Gastrocnemius medialis (tissue), 4 donors: ENCODE measurements at regions not wholly inside any gene's neighbourhood (a gene's known extent, or its start where the extent isn't known, plus 50 kb on each side); places are given as distances from the start of the nearest gene placed in this dataset.

ENCODE experiments used
- ATAC-seq, 2 donors: fragments of 150-250 bp; one replicate each; pipeline ENCODE4 v1.9.1; 2016
- DNase-seq, 2 donors: peaks; one replicate each; pipeline ENCODE4 v3.0.0-alpha.2; 2019
- H3K27ac ChIP-seq, 4 donors: fragments of 200-600 bp; sonication (generic); 1 replicate in 1 of 4; 2 replicates in 3 of 4; pipeline ENCODE4 v1.5.1; 2016 to 2018; ENCODE audit warnings: mild to moderate bottlenecking in 2 of 4, moderate library complexity in 1 of 4
- H3K27me3 ChIP-seq, 3 donors: fragments of 200-600 bp; sonication (generic) in 2 of 3; 1 replicate in 1 of 3; 2 replicates in 2 of 3; pipeline versions ENCODE4 v1.5.1 to v1.6.0; 2016 to 2019; ENCODE audit warnings: mild to moderate bottlenecking in 1 of 3, moderate library complexity in 1 of 3
- H3K36me3 ChIP-seq, 2 donors: fragments of 200-600 bp; sonication (generic) in 1 of 2; one replicate each; pipeline ENCODE4 v1.5.1; 2017 to 2018
- H3K4me1 ChIP-seq, 2 donors: fragments of 200-600 bp; sonication (generic) in 1 of 2; one replicate each; pipeline ENCODE4 v1.5.1; 2016 to 2017; ENCODE audit warnings: mild to moderate bottlenecking in 2 of 2
- H3K4me3 ChIP-seq, 4 donors: fragments of 200-600 bp; sonication (generic) in 3 of 4; 1 replicate in 1 of 4; 2 replicates in 3 of 4; pipeline ENCODE4 v1.5.1; 2016 to 2019; ENCODE audit warnings: mild to moderate bottlenecking in 2 of 4
- H3K9me3 ChIP-seq, 3 donors: fragments of 200-600 bp; sonication (generic) in 2 of 3; 1 replicate in 1 of 3; 2 replicates in 2 of 3; pipeline ENCODE4 v1.5.1; 2016 to 2019
- POLR2A ChIP-seq, 2 donors: fragments of 450-650 bp; IDR thresholded peaks; one replicate each; pipeline ENCODE4 v1.6.1; 2017; ENCODE audit warnings: antibody characterized with exemption in 2 of 2, mild to moderate bottlenecking in 2 of 2, moderate library complexity in 2 of 2
- in situ Hi-C, 4 donors: fragments of 200-750 bp; cut with MboI; loops; one replicate each; pipeline versions ENCODE4 v1.15.0 to v1.8.0; 2017; ENCODE audit warnings: low sequenced_read_pairs in 4 of 4
- intact Hi-C: fragments of 100-400 bp; cut with DNase I; formaldehyde crosslinking; loops from one replicate; pipeline ENCODE4 v1.15.1; 2023; ENCODE audit warnings: low total_unique reads
- TF ChIP-seq, protein P1 (sequence below), 5 experiments: fragments of 450-650 bp in 3 of 5; fragments of 200-600 bp in 2 of 5; sonication (generic) in 2 of 5; IDR thresholded peaks in 4 of 5; conservative IDR thresholded peaks in 1 of 5; 1 replicate in 4 of 5; 2 replicates in 1 of 5; pipeline ENCODE4 v1.5.1; 2016 to 2019; ENCODE audit warnings: antibody characterized with exemption in 5 of 5, mild to moderate bottlenecking in 3 of 5, moderate library complexity in 3 of 5

DNA sequence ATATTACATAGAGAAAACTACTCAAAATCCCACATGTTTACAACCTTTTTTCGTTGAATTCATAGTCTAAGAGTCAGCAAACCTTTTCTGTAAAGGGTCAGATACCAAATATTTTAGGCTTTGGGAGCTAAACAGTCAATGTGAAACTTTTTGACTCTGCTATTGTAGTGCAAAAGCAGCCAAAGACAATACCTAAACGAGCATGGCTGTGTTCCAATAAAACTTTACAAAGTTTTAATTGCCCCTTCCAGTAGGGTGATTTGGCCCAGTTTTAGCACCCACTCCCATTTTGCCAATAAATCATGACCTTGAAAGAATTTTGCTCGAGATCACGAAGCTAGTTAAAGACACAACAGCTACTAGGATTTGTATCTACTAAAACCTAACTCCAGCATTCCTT lies 147.2 kb downstream of the ANKRD50 start:
- no peak for TF ChIP-seq POLR2A (IDR thresholded peaks at IDR 0.05)
- TF ChIP-seq, protein P1, sequence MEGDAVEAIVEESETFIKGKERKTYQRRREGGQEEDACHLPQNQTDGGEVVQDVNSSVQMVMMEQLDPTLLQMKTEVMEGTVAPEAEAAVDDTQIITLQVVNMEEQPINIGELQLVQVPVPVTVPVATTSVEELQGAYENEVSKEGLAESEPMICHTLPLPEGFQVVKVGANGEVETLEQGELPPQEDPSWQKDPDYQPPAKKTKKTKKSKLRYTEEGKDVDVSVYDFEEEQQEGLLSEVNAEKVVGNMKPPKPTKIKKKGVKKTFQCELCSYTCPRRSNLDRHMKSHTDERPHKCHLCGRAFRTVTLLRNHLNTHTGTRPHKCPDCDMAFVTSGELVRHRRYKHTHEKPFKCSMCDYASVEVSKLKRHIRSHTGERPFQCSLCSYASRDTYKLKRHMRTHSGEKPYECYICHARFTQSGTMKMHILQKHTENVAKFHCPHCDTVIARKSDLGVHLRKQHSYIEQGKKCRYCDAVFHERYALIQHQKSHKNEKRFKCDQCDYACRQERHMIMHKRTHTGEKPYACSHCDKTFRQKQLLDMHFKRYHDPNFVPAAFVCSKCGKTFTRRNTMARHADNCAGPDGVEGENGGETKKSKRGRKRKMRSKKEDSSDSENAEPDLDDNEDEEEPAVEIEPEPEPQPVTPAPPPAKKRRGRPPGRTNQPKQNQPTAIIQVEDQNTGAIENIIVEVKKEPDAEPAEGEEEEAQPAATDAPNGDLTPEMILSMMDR (IDR thresholded peaks at IDR 0.05 in 4 of 5, conservative IDR thresholded peaks at IDR 0.05 in 1 of 5) = no peak
- in situ Hi-C loops (no loop called here), intact Hi-C loops (no loop called here)
- Histone ChIP-seq H3K36me3 (no peaks in the 10 kb centered on the region), H3K27ac (no peak overlapping the region), H3K9me3 (no peaks in the 10 kb centered on the region), H3K4me1 (no peaks in the 10 kb centered on the region), H3K27me3 (no peaks in the 10 kb centered on the region), H3K4me3 (no peak overlapping the region)
- DNase-seq (no peak), ATAC-seq (no peak)

DNA sequence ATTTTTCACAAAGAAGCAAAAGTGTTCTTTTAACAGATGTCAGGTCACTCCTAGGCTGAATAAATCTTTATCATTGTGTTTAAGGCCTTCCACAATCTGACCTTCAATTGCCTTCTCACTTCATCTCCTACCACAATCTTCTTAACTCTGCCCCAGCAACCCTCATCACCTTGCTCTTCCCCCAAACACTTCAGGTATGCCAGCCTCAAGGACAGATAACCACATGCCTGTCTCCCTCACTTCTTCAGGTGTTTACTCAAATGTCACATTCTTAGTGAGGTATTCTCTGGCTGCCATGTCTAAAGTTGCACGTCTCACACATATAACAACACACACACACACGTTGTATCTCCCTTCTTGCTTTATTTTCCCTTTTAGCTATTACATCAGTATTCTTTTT lies 146.5 kb downstream of the ANKRD50 start:
- Histone ChIP-seq H3K27me3 (no peaks in the 10 kb centered on the region), H3K9me3 (no peaks in the 10 kb centered on the region), H3K4me3 (no peak overlapping the region), H3K4me1 (no peaks in the 10 kb centered on the region), H3K36me3 (no peaks in the 10 kb centered on the region), H3K27ac (no peak overlapping the region)
- in situ Hi-C loops = no loop called here
- DNase-seq = no peak
- ATAC-seq = no peak
- TF ChIP-seq POLR2A (IDR thresholded peaks at IDR 0.05) = no peak
- TF ChIP-seq, protein P1 (IDR thresholded peaks at IDR 0.05 in 4 of 5, conservative IDR thresholded peaks at IDR 0.05 in 1 of 5) = no peak
- intact Hi-C loops = no loop called here

DNA sequence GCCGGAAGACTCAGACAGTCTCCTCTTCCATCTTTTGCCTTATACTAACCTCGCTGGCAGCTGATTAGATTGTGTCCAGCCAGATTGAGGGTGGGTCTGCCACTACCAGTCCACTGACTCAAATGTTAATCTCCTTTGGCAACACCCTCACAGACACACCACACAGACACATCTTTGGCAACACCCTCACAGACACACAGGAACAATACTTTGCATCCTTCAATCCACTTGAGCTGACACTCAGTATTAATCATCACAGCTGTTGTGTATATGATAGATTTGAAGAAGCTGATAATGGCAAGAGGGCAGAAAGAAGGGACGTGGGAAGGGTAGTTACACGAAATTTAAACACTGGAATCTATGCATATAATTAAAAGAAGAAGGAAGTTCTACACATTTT lies 139.5 kb downstream of the ANKRD50 start:
- ATAC-seq = no peak
- no peaks in the 10 kb centered on the region for H3K4me1 ChIP-seq

DNA sequence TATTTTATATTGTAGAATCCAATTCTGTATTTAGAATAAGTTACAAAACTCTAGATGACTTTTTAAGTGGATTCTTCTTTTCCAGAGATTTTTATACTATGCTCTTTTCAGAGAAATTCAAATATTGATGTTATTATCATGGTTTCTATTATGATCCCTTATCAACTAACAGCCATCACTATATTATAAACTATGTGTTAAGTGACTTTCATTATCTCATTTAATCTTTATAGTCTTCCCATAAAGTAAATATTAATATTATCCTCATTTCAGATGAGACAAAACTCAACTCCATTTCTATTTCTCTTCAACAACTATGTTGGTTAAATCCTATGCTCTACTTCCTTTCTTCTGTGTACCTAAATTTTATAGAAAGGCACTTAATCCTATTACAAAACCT lies 132.6 kb downstream of the ANKRD50 start:
- no peak for ATAC-seq
- H3K9me3 ChIP-seq = peaks cover 0 to 4% (median 0%) of the 10 kb centered on the region in 3 donors
- no peak overlapping the region for H3K27ac ChIP-seq
- no peak overlapping the region for H3K4me3 ChIP-seq
- DNase-seq = no peak
- TF ChIP-seq, protein P1 (IDR thresholded peaks at IDR 0.05 in 4 of 5, conservative IDR thresholded peaks at IDR 0.05 in 1 of 5) = no peak
- no peak for TF ChIP-seq POLR2A (IDR thresholded peaks at IDR 0.05)
- intact Hi-C loops = no loop called here
- no peaks in the 10 kb centered on the region for H3K27me3 ChIP-seq
- H3K4me1 ChIP-seq = no peaks in the 10 kb centered on the region
- in situ Hi-C loops = no loop called here
- H3K36me3 ChIP-seq = no peaks in the 10 kb centered on the region

More for the DNA sequence above, 139.5 kb downstream of the ANKRD50 start:
- in situ Hi-C loops = no loop called here
- TF ChIP-seq, protein P1 (IDR thresholded peaks at IDR 0.05 in 4 of 5, conservative IDR thresholded peaks at IDR 0.05 in 1 of 5) = no peak
- TF ChIP-seq POLR2A (IDR thresholded peaks at IDR 0.05) = no peak
- Histone ChIP-seq H3K27me3 (no peaks in the 10 kb centered on the region), H3K4me3 (no peak overlapping the region), H3K27ac (no peak overlapping the region), H3K36me3 (no peaks in the 10 kb centered on the region), H3K9me3 (peaks cover 0 to 4% (median 0%) of the 10 kb centered on the region in 3 donors)
- no peak for DNase-seq
- intact Hi-C loops = no loop called here

DNA sequence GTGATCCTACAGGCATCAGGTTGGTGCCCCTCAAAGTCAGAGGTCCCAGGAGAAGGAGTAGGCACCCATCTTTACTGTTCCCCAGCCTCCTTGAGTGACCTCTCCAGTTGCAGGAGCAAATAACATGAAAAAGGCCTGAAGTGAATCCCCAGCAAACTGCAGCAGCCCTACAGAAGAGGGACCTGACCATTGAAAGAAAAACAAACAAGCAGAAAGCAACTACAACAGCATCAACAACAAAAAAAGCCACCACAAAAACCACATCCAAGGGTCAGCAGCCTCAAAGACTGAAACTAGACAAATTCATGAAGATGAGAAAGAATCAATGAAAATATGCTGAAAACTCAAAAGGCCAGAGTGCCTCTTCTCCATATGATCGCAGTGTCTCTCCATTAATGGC lies 128.7 kb downstream of the ANKRD50 start:
- no peaks in the 10 kb centered on the region for H3K27me3 ChIP-seq
- no peaks in the 10 kb centered on the region for H3K4me1 ChIP-seq
- in situ Hi-C loops (no loop called here), intact Hi-C loops (no loop called here)
- no peaks in the 10 kb centered on the region for H3K36me3 ChIP-seq
- no peak overlapping the region for H3K4me3 ChIP-seq
- H3K27ac ChIP-seq = no peak overlapping the region
- no peaks in the 10 kb centered on the region for H3K9me3 ChIP-seq
- DNase-seq (no peak), ATAC-seq (no peak)
- TF ChIP-seq, protein P1 (IDR thresholded peaks at IDR 0.05 in 4 of 5, conservative IDR thresholded peaks at IDR 0.05 in 1 of 5) = no peak
